Psoas muscle (tissue), 7 donors: ENCODE measurements at regions not wholly inside any gene's neighbourhood (a gene's known extent, or its start where the extent isn't known, plus 50 kb on each side); places are given as distances from the start of the nearest gene placed in this dataset.

Experiments
- ATAC-seq, 4 donors: fragments of 200-7000 bp; cut with Tn5 transposase; one replicate each; pipeline ENCODE4 v1.9.1; 2020; ENCODE audit warnings: moderate library complexity in 3 of 4, mild to moderate bottlenecking in 2 of 4
- DNase-seq, 2 donors: peaks; one replicate each; pipeline ENCODE4 v3.0.0-alpha.2; 2020
- H3K27ac ChIP-seq: fragments of 200-600 bp; one replicate; pipeline ENCODE4 v1.8.0; 2022
- H3K27me3 ChIP-seq, 3 donors: fragments of 200-600 bp in 1 of 3; one replicate each; pipeline versions ENCODE4 v1.6.1 to v1.8.0; 2013 to 2022; ENCODE audit warnings: low read length in 2 of 3, mild to moderate bottlenecking in 2 of 3, moderate library complexity in 1 of 3; ENCODE audit not compliant: insufficient read depth in 3 of 3
- H3K36me3 ChIP-seq, 2 donors: fragments of 200-600 bp in 1 of 2; one replicate each; pipeline versions ENCODE4 v1.6.1 to v1.8.0; 2013 to 2022; ENCODE audit warnings: low read depth in 1 of 2, mild to moderate bottlenecking in 1 of 2, moderate library complexity in 1 of 2; ENCODE audit not compliant: insufficient read depth in 1 of 2
- H3K4me1 ChIP-seq: fragments of 200-600 bp; one replicate; pipeline ENCODE4 v1.8.0; 2022
- H3K4me3 ChIP-seq: fragments of 200-600 bp; one replicate; pipeline ENCODE4 v1.8.0; 2022; ENCODE audit warnings: mild to moderate bottlenecking
- H3K9me3 ChIP-seq: fragments of 200-600 bp; one replicate; pipeline ENCODE4 v1.8.0; 2022
- WGBS, 3 donors: extraction: QIAGEN DNeasy Blood & Tissue Kit; methylation state at CpG; one replicate each; pipeline versions ENCODE4 v1.1.6 to v1.1.7; 2013; 5-methylcytosine and 5-hydroxymethylcytosine counted together
- intact Hi-C, 2 donors: fragments of 100-400 bp; cut with DNase I; formaldehyde crosslinking; loops; one replicate each; pipeline versions ENCODE4 v1.11.0 to v1.14.2; 2022
- TF ChIP-seq, protein P1 (sequence below): fragments of 200-600 bp; IDR thresholded peaks from one replicate; pipeline ENCODE4 v1.8.0; 2022; ENCODE audit warnings: antibody characterized with exemption
- donor health status: healthy with polysubstance abuse.
- donor health status: DM: no; HTN: no; CAD: no; lungs with moderate emphysema.
- donor health status: Bipolar disorder and iron deficiency.
- donor health status: healthy.
- donor health status: DM: yes; HTN: yes; CAD: no.
- donor health status: DM: no; HTN: no; CAD: no.
- donor health status: DM: yes; HTN: yes; CAD: no.

DNA sequence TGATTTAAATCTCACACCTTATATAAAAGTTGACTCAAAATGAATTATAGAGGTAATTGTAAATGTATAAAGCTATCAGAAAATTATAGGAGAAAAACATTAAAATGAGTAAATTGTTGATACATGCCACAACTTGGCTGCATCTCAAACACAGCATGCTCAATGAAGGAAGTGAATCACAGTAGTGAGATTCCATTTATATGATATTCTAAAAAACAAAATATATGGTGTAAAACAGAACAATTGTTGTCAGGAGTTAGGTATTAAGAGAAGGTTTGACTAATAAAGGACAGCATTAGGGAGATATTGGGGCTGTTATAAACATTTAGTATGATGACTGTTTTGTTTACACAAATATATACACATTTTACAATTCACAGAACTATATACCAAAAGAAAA, 356.6 kb upstream of the CELF4 start:
- Histone ChIP-seq H3K4me1 (no peaks in the 10 kb centered on the region), H3K27me3 (no peaks in the 10 kb centered on the region), H3K36me3 (no peaks in the 10 kb centered on the region), H3K27ac (no peak overlapping the region), H3K9me3 (no peaks in the 10 kb centered on the region), H3K4me3 (no peak overlapping the region)
- DNase-seq (no peak), ATAC-seq (no peak)
- TF ChIP-seq, protein P1, sequence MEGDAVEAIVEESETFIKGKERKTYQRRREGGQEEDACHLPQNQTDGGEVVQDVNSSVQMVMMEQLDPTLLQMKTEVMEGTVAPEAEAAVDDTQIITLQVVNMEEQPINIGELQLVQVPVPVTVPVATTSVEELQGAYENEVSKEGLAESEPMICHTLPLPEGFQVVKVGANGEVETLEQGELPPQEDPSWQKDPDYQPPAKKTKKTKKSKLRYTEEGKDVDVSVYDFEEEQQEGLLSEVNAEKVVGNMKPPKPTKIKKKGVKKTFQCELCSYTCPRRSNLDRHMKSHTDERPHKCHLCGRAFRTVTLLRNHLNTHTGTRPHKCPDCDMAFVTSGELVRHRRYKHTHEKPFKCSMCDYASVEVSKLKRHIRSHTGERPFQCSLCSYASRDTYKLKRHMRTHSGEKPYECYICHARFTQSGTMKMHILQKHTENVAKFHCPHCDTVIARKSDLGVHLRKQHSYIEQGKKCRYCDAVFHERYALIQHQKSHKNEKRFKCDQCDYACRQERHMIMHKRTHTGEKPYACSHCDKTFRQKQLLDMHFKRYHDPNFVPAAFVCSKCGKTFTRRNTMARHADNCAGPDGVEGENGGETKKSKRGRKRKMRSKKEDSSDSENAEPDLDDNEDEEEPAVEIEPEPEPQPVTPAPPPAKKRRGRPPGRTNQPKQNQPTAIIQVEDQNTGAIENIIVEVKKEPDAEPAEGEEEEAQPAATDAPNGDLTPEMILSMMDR: no peak
- intact Hi-C loops: no loop called here

GRCh38 chr18:37920865-37921264, 355.3 kb upstream of the CELF4 start:
- H3K27me3 ChIP-seq: no peaks in the 10 kb centered on the region
- no peaks in the 10 kb centered on the region for H3K9me3 ChIP-seq
- TF ChIP-seq, protein P1: no peak
- no peak overlapping the region for H3K27ac ChIP-seq
- no peaks in the 10 kb centered on the region for H3K36me3 ChIP-seq
- DNase-seq (no peak), ATAC-seq (no peak)
- H3K4me1 ChIP-seq: no peaks in the 10 kb centered on the region
- intact Hi-C loops: no loop called here
- H3K4me3 ChIP-seq: no peak overlapping the region
- WGBS, 3 donors: 85 to 87% (median 85%) methylated on average over 4 of the region's 4 CpGs

DNA sequence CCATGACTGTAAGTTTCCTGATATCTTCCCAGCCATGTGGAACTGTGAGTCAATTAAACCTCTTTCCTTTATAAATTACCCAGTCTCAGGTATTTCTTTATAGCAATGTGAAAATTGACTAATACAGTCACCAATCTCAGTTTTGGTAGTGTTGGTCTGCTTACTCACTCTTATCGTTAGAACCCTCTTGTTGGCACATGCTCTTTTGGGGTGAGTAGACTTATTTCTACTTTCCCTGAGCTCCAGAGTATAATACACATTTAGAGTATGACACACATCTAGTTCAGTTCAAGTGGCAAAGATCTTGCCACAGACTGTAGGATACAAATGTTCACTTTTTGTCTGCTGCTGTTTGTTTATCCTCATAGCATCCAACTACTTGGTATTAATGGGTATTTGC, 347.5 kb upstream of the CELF4 start:
- no peak overlapping the region for H3K4me3 ChIP-seq

GRCh38 chr18:37902344-37902743, 336.7 kb upstream of the CELF4 start:
- Histone ChIP-seq H3K27ac (no peak overlapping the region), H3K4me3 (no peak overlapping the region), H3K27me3 (no peaks in the 10 kb centered on the region), H3K4me1 (no peaks in the 10 kb centered on the region), H3K9me3 (no peaks in the 10 kb centered on the region), H3K36me3 (no peaks in the 10 kb centered on the region)
- intact Hi-C loops: no loop called here
- TF ChIP-seq, protein P1: no peak
- no peak for ATAC-seq
- DNase-seq: no peak
- WGBS, 3 donors: 82 to 87% (median 85%) methylated on average over 2 of the region's 2 CpGs

More for the DNA sequence above, 347.5 kb upstream of the CELF4 start:
- H3K27me3 ChIP-seq: no peaks in the 10 kb centered on the region
- H3K36me3 ChIP-seq: no peaks in the 10 kb centered on the region
- DNase-seq: no peak
- H3K9me3 ChIP-seq: no peaks in the 10 kb centered on the region
- H3K4me1 ChIP-seq: no peaks in the 10 kb centered on the region
- no peak overlapping the region for H3K27ac ChIP-seq
- 90 to 94% (median 91%) methylated on average over 1 of the region's 1 CpG for WGBS, 3 donors
- intact Hi-C loops: no loop called here
- TF ChIP-seq, protein P1: no peak
- no peak for ATAC-seq

DNA sequence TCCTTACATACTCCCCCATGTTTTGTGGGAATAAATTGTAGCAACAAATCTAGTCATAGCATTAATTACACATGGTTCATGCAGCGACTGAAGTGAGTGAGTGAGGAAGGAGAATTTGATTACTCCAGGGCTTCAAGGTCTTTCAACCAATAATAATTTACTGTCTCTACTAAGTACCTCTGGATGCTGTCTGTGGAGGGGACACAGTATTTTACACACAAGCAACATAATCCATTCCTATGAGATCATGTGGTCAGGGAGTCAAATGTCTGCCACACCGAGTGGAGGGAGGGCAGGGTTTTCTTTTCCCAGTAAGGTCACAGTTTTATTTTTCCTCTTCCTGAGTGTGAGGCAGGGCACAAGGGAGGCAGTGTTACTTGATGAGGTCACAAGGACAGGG, 334.7 kb upstream of the CELF4 start:
- H3K4me1 ChIP-seq: no peaks in the 10 kb centered on the region
- no peaks in the 10 kb centered on the region for H3K36me3 ChIP-seq
- H3K27me3 ChIP-seq: no peaks in the 10 kb centered on the region
- intact Hi-C loops: no loop called here
- H3K4me3 ChIP-seq: no peak overlapping the region
- no peak overlapping the region for H3K27ac ChIP-seq
- TF ChIP-seq, protein P1: no peak
- DNase-seq (no peak), ATAC-seq (no peak)
- no peaks in the 10 kb centered on the region for H3K9me3 ChIP-seq
- 13 to 16% (median 13%) methylated on average over 2 of the region's 2 CpGs for WGBS, 3 donors
